ENCODE measurements at regions not wholly inside any gene's neighbourhood (a gene's known extent, or its start where the extent isn't known, plus 50 kb on each side); places are given as distances from the start of the nearest gene placed in this dataset.
A peak's percentile ranks its signal among the peaks of the same experiment; 100 is the strongest.

- H3K27ac Mint-ChIP-seq: peak overlapping the region; percentile 81
Observed at GRCh38 chr12:25020621-25021243, 71.8 kb upstream of the BCAT1 start.

More at GRCh38 chr12:25020621-25021243, 71.8 kb upstream of the BCAT1 start:
- TF ChIP-seq CTCF (IDR thresholded peaks at IDR 0.05): no peak
- TF ChIP-seq EZH2 (IDR thresholded peaks at IDR 0.05; ENCODE audit: borderline replicate concordance, insufficient read depth, low read depth, low read length, poor library complexity, severe bottlenecking): no peak
- Mint-ChIP-seq H3K9me3 (ENCODE audit: insufficient read depth) (no peaks in the 10 kb centered on the region), H3K27me3 (no peaks in the 10 kb centered on the region), H3K4me3 (peak overlapping the region; percentile 67), H3K4me1 (peaks cover 58% of the 10 kb centered on the region)
- peaks cover 69 to 72% of the 10 kb centered on the region in 2 donors for H3K4me1 ChIP-seq (ENCODE audit: control insufficient read depth in 2 of 2, insufficient read depth in 2 of 2, low read length in 2 of 2)
- WGBS (ENCODE audit: insufficient coverage): 80% methylated on average over 1 of the region's 7 CpGs
- ATAC-seq (ENCODE audit: low read depth) (peak; percentile 86), DNase-seq (peak; percentile 67)
- peaks cover 4% of the 10 kb centered on the region for H3K79me2 ChIP-seq (ENCODE audit: control insufficient read depth, insufficient read depth, low read length)
- H3K4me3 ChIP-seq (ENCODE audit: control extremely low read depth in 1 of 5, extremely low read depth in 1 of 5, insufficient read depth in 1 of 5, low read depth in 2 of 5, low read length in 4 of 5): peak overlapping the region in 2 of 5 experiments; percentile 8 to 37
- ChIA-PET POLR2A (interaction anchor here (2.0 kb wide), 1 partner anchor 31 kb away, joined by 14 read pairs; a partner anchor contains a TSS), CTCF (interaction anchor here (0.7 to 2.1 kb wide), 4 partner anchors 28 to 134 kb away, joined by 4 to 13 read pairs (median 4); a partner anchor contains a TSS)
- peaks cover 3 to 10% (median 10%) of the 10 kb centered on the region in 3 donors for H3K9me3 ChIP-seq (ENCODE audit: control extremely low read depth in 1 of 3, control insufficient read depth in 2 of 3, insufficient read depth in 1 of 3, low read length in 2 of 3)
- no peaks in the 10 kb centered on the region for H3K27me3 ChIP-seq (replicated peaks in 1 of 4; ENCODE audit: control extremely low read depth in 1 of 4, control insufficient read depth in 3 of 4, insufficient read depth in 4 of 4, low read length in 3 of 4)
- intact Hi-C loops (cut with micrococcal nuclease): loop anchor here (1.0 to 2.0 kb wide), 2 partner anchors 22 to 32 kb away; a partner anchor contains a TSS
- H3K9ac ChIP-seq (ENCODE audit: low read length): peak overlapping the region; percentile 27
- no peaks in the 10 kb centered on the region for H3K36me3 ChIP-seq (replicated peaks in 1 of 2; ENCODE audit: control extremely low read depth in 1 of 2, control insufficient read depth in 1 of 2, extremely low read depth in 1 of 2, insufficient read depth in 2 of 2, low read length in 1 of 2)
- peak overlapping the region; percentile 59 to 68 for H3K27ac ChIP-seq (ENCODE audit: low read length in 2 of 2)
- peak overlapping the region; percentile 71 for H3K4me2 ChIP-seq (replicated peaks; ENCODE audit: low read depth, low read length, poor library complexity, severe bottlenecking)
- no peaks in the 10 kb centered on the region for H4K20me1 ChIP-seq (ENCODE audit: control insufficient read depth, insufficient read depth, low read length, poor library complexity, severe bottlenecking)
- no peak overlapping the region for H2AFZ ChIP-seq (ENCODE audit: insufficient read depth, low read depth, low read length, poor library complexity, severe bottlenecking)

Measured in B cell (primary cell).